Inflammatory macrophage treated with lipopolysaccharide for 1 hour (primary cell): ENCODE measurements at regions not wholly inside any gene's neighbourhood (a gene's known extent, or its start where the extent isn't known, plus 50 kb on each side); places are given as distances from the start of the nearest gene placed in this dataset.
"Not testable (repeated sequence)": the region's sequence is repeated elsewhere in the genome, so short reads cannot be mapped to it uniquely, and the experiment has no call there.

Source experiments
- DNase-seq, 2 donors: peaks; one replicate each; pipeline ENCODE4 v3.0.0-alpha.2; 2020 to 2022

- no peak for DNase-seq
These were observed 1290.3 kb upstream of the CDH9 start for GRCh38 chr5:28328681-28329080.

GRCh38 chr5:28324174-28324573, 1285.8 kb upstream of the CDH9 start:
- no peak for DNase-seq

GRCh38 chr5:28313953-28314352, 1275.6 kb upstream of the CDH9 start:
- DNase-seq = no peak

GRCh38 chr5:28313321-28313951, 1275.0 kb upstream of the CDH9 start:
- no peak for DNase-seq

GRCh38 chr5:28310696-28311095, 1272.3 kb upstream of the CDH9 start:
- DNase-seq = no peak

GRCh38 chr5:28305891-28306290, 1267.5 kb upstream of the CDH9 start:
- no peak for DNase-seq

GRCh38 chr5:28301712-28302111, 1263.3 kb upstream of the CDH9 start:
- DNase-seq = no peak

- DNase-seq = no peak
These were observed 1258.0 kb upstream of the CDH9 start for GRCh38 chr5:28296254-28297013.

- not testable (repeated sequence) for DNase-seq
These were observed 1248.6 kb upstream of the CDH9 start for GRCh38 chr5:28287021-28287420.

GRCh38 chr5:28286566-28286965, 1248.2 kb upstream of the CDH9 start:
- no peak for DNase-seq

- DNase-seq = no peak
These were observed 1246.4 kb upstream of the CDH9 start for GRCh38 chr5:28284788-28285187.

- no peak for DNase-seq
These were observed 1243.0 kb upstream of the CDH9 start for GRCh38 chr5:28281351-28281750.

GRCh38 chr5:28275931-28276330, 1237.5 kb upstream of the CDH9 start:
- DNase-seq = no peak

GRCh38 chr5:28269978-28270377, 1231.6 kb upstream of the CDH9 start:
- DNase-seq = no peak

GRCh38 chr5:28265877-28266276, 1227.5 kb upstream of the CDH9 start:
- DNase-seq = no peak

GRCh38 chr5:28254846-28255245, 1216.5 kb upstream of the CDH9 start:
- DNase-seq = no peak

- DNase-seq = no peak
These were observed 1215.0 kb upstream of the CDH9 start for GRCh38 chr5:28253431-28253830.

- DNase-seq = no peak
These were observed 1211.5 kb upstream of the CDH9 start for GRCh38 chr5:28249771-28250415.

- DNase-seq = no peak
These were observed 1196.1 kb upstream of the CDH9 start for GRCh38 chr5:28234356-28234968.

- no peak for DNase-seq
These were observed 1188.0 kb upstream of the CDH9 start for GRCh38 chr5:28226407-28226806.

GRCh38 chr5:28219539-28219938, 1181.2 kb upstream of the CDH9 start:
- DNase-seq = no peak

- no peak for DNase-seq
These were observed 1179.3 kb upstream of the CDH9 start for GRCh38 chr5:28217695-28218094.

GRCh38 chr5:28216939-28217360, 1178.6 kb upstream of the CDH9 start:
- no peak for DNase-seq

GRCh38 chr5:28215091-28215490, 1176.7 kb upstream of the CDH9 start:
- DNase-seq = no peak
